Mucosa of stomach (tissue), 1 donor: ENCODE measurements at regions not wholly inside any gene's neighbourhood (a gene's known extent, or its start where the extent isn't known, plus 50 kb on each side); places are given as distances from the start of the nearest gene placed in this dataset.
"Not testable (repeated sequence)": the region's sequence is repeated elsewhere in the genome, so short reads cannot be mapped to it uniquely, and the experiment has no call there.

Source experiments
- H3K27me3 ChIP-seq: one replicate; pipeline ENCODE4 v1.7.0; 2013; ENCODE audit warnings: mild to moderate bottlenecking, low read length; ENCODE audit not compliant: control insufficient read depth, insufficient read depth
- H3K36me3 ChIP-seq: one replicate; pipeline ENCODE4 v1.7.0; 2013; ENCODE audit warnings: low read length; ENCODE audit not compliant: control insufficient read depth, insufficient read depth
- H3K4me1 ChIP-seq: one replicate; pipeline ENCODE4 v1.7.0; 2013; ENCODE audit warnings: mild to moderate bottlenecking, low read length; ENCODE audit not compliant: control insufficient read depth, insufficient read depth
- H3K4me3 ChIP-seq: one replicate; pipeline ENCODE4 v1.7.0; 2013; ENCODE audit warnings: low read length
- H3K9ac ChIP-seq: one replicate; pipeline ENCODE4 v1.7.0; 2013; ENCODE audit warnings: mild to moderate bottlenecking, low read length, moderate library complexity
- H3K9me3 ChIP-seq: one replicate; pipeline ENCODE4 v1.7.0; 2013; ENCODE audit warnings: mild to moderate bottlenecking, low read length, moderate library complexity; ENCODE audit not compliant: control insufficient read depth
- donor health status: Pancreatic carcinoma.

- H3K9ac ChIP-seq: no peak overlapping the region
- no peaks in the 10 kb centered on the region for H3K4me1 ChIP-seq
- H3K36me3 ChIP-seq: no peaks in the 10 kb centered on the region
- no peaks in the 10 kb centered on the region for H3K27me3 ChIP-seq
- no peak overlapping the region for H3K4me3 ChIP-seq
- H3K9me3 ChIP-seq: no peaks in the 10 kb centered on the region
Measured at GRCh38 chr12:127596891-127597290, 670.1 kb upstream of the TMEM132C start.

- H3K9me3 ChIP-seq: no peaks in the 10 kb centered on the region
- H3K27me3 ChIP-seq: no peaks in the 10 kb centered on the region
- H3K4me1 ChIP-seq: no peaks in the 10 kb centered on the region
- H3K36me3 ChIP-seq: no peaks in the 10 kb centered on the region
- no peak overlapping the region for H3K4me3 ChIP-seq
- no peak overlapping the region for H3K9ac ChIP-seq
Measured at GRCh38 chr12:127599436-127599835, 667.5 kb upstream of the TMEM132C start.

GRCh38 chr12:127600211-127600610 is 666.8 kb upstream of the TMEM132C start:
- Histone ChIP-seq H3K9me3 (no peaks in the 10 kb centered on the region), H3K4me1 (no peaks in the 10 kb centered on the region), H3K4me3 (no peak overlapping the region), H3K9ac (no peak overlapping the region), H3K27me3 (no peaks in the 10 kb centered on the region), H3K36me3 (no peaks in the 10 kb centered on the region)

- no peak overlapping the region for H3K4me3 ChIP-seq
Measured at GRCh38 chr12:127606476-127607015, 660.4 kb upstream of the TMEM132C start.

GRCh38 chr12:127607146-127607725 is 659.7 kb upstream of the TMEM132C start:
- Histone ChIP-seq H3K27me3 (no peaks in the 10 kb centered on the region), H3K9me3 (no peaks in the 10 kb centered on the region), H3K4me3 (no peak overlapping the region), H3K36me3 (no peaks in the 10 kb centered on the region), H3K9ac (no peak overlapping the region), H3K4me1 (peaks cover 6% of the 10 kb centered on the region)

More at GRCh38 chr12:127606476-127607015, 660.4 kb upstream of the TMEM132C start:
- H3K9ac ChIP-seq: no peak overlapping the region
- no peaks in the 10 kb centered on the region for H3K27me3 ChIP-seq
- H3K9me3 ChIP-seq: no peaks in the 10 kb centered on the region
- no peaks in the 10 kb centered on the region for H3K36me3 ChIP-seq
- peaks cover 6% of the 10 kb centered on the region for H3K4me1 ChIP-seq

- not testable (repeated sequence) for H3K4me3 ChIP-seq, H3K27me3 ChIP-seq, H3K9ac ChIP-seq, H3K9me3 ChIP-seq, H3K4me1 ChIP-seq, H3K36me3 ChIP-seq
Measured at GRCh38 chr12:127608359-127608758, 658.6 kb upstream of the TMEM132C start.

- Histone ChIP-seq H3K4me1 (peaks cover 6% of the 10 kb centered on the region), H3K27me3 (no peaks in the 10 kb centered on the region), H3K9me3 (no peaks in the 10 kb centered on the region), H3K36me3 (no peaks in the 10 kb centered on the region), H3K4me3 (no peak overlapping the region), H3K9ac (no peak overlapping the region)
Measured at GRCh38 chr12:127613056-127613455, 653.9 kb upstream of the TMEM132C start.

- H3K4me1 ChIP-seq: peaks cover 6% of the 10 kb centered on the region
- no peak overlapping the region for H3K4me3 ChIP-seq
- H3K9me3 ChIP-seq: no peaks in the 10 kb centered on the region
- no peak overlapping the region for H3K9ac ChIP-seq
- H3K27me3 ChIP-seq: no peaks in the 10 kb centered on the region
- no peaks in the 10 kb centered on the region for H3K36me3 ChIP-seq
Measured at GRCh38 chr12:127619869-127620734, 646.9 kb upstream of the TMEM132C start.

- no peaks in the 10 kb centered on the region for H3K27me3 ChIP-seq
- H3K9me3 ChIP-seq: no peaks in the 10 kb centered on the region
- H3K4me3 ChIP-seq: no peak overlapping the region
- H3K36me3 ChIP-seq: no peaks in the 10 kb centered on the region
- H3K9ac ChIP-seq: no peak overlapping the region
- H3K4me1 ChIP-seq: peaks cover 6% of the 10 kb centered on the region
Measured at GRCh38 chr12:127620735-127621355, 646.1 kb upstream of the TMEM132C start.

- peaks cover 6% of the 10 kb centered on the region for H3K4me1 ChIP-seq
- no peak overlapping the region for H3K4me3 ChIP-seq
- H3K27me3 ChIP-seq: no peaks in the 10 kb centered on the region
- no peaks in the 10 kb centered on the region for H3K9me3 ChIP-seq
- H3K9ac ChIP-seq: no peak overlapping the region
- no peaks in the 10 kb centered on the region for H3K36me3 ChIP-seq
Measured at GRCh38 chr12:127621366-127621765, 645.6 kb upstream of the TMEM132C start.

- H3K27me3 ChIP-seq: no peaks in the 10 kb centered on the region
- no peaks in the 10 kb centered on the region for H3K9me3 ChIP-seq
- no peak overlapping the region for H3K9ac ChIP-seq
- H3K36me3 ChIP-seq: no peaks in the 10 kb centered on the region
- peaks cover 6% of the 10 kb centered on the region for H3K4me1 ChIP-seq
- no peak overlapping the region for H3K4me3 ChIP-seq
Measured at GRCh38 chr12:127623362-127623761, 643.6 kb upstream of the TMEM132C start.

GRCh38 chr12:127625176-127625771 is 641.7 kb upstream of the TMEM132C start:
- H3K36me3 ChIP-seq: no peaks in the 10 kb centered on the region

More at GRCh38 chr12:127625176-127625771, 641.7 kb upstream of the TMEM132C start:
- no peak overlapping the region for H3K9ac ChIP-seq
- no peaks in the 10 kb centered on the region for H3K9me3 ChIP-seq
- no peaks in the 10 kb centered on the region for H3K27me3 ChIP-seq
- H3K4me3 ChIP-seq: no peak overlapping the region
- H3K4me1 ChIP-seq: peaks cover 6% of the 10 kb centered on the region
